GM10266 (cell line): ENCODE measurements at regions not wholly inside any gene's neighbourhood (a gene's known extent, or its start where the extent isn't known, plus 50 kb on each side); places are given as distances from the start of the nearest gene placed in this dataset.

Experiments used
- DNase-seq: peaks from one replicate; pipeline ENCODE4 v3.0.0; 2012; ENCODE audit errors: extremely low spot score
- TF ChIP-seq, protein P1 (sequence below): IDR thresholded peaks from 2 replicates; pipeline ENCODE4 v1.5.1; 2012; ENCODE audit warnings: mild to moderate bottlenecking, low read depth; ENCODE audit not compliant: control insufficient read depth, insufficient read depth; ENCODE audit errors: missing control alignments

DNA sequence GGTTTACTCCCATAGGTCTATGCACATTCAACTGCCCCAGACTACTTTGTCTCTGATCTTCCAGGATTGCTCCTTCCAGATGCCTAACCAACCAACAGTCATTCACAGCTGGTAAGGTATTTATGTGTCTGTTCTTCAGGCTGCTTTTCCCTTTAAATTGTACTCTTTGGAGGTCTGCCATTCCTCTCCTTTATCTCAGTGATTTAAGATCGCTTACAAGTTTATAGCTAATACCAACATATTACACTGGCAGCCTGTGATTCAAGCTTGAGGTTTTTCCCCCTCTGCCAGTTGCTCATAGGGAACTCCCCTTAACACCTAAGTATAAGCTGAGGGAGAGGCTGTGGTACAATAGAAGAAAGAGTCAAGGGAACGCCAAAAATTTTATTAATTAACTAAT is 711.7 kb upstream of the EDIL3 start:
- TF ChIP-seq, protein P1, sequence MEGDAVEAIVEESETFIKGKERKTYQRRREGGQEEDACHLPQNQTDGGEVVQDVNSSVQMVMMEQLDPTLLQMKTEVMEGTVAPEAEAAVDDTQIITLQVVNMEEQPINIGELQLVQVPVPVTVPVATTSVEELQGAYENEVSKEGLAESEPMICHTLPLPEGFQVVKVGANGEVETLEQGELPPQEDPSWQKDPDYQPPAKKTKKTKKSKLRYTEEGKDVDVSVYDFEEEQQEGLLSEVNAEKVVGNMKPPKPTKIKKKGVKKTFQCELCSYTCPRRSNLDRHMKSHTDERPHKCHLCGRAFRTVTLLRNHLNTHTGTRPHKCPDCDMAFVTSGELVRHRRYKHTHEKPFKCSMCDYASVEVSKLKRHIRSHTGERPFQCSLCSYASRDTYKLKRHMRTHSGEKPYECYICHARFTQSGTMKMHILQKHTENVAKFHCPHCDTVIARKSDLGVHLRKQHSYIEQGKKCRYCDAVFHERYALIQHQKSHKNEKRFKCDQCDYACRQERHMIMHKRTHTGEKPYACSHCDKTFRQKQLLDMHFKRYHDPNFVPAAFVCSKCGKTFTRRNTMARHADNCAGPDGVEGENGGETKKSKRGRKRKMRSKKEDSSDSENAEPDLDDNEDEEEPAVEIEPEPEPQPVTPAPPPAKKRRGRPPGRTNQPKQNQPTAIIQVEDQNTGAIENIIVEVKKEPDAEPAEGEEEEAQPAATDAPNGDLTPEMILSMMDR = no peak

DNA sequence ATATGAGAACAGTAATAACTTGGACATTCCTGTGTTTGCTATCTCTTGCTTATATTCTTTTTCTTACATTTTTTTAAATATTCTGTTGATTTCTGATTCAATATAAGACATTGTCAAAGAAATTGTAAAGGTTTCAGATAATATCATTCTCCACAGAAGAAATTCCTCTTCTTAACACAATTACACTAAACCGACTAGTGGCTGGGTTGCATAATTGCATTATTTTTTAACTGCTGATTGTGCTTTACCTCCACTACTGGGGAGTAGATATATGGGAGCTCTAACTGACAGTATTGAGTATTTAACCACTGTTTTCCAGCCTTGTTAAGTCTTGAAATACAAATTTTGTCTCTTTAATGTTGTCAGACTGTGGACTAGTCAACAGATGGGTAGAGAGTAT is 723.8 kb upstream of the EDIL3 start:
- no peak for DNase-seq
- TF ChIP-seq, protein P1 = no peak

More for the DNA sequence above, 711.7 kb upstream of the EDIL3 start:
- DNase-seq = no peak

DNA sequence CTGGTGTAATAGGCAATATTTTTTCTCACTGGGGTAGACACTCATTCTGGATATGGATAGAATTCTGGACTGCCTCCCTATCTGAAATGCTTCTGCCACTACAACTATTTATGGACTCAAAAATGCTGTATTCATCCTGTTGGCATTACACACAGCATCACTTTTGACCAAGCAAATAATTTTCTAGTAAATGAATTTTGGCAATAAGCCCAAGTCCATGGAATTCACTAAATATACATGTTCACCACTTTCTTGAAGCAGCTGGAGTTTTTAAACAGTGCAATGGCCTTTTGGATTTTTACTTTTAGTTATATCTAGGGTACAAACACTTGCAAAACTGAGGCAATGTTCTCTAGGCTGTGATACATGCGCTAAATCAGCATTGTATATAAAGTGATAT is 724.9 kb upstream of the EDIL3 start:
- DNase-seq = no peak
- TF ChIP-seq, protein P1 = no peak

DNA sequence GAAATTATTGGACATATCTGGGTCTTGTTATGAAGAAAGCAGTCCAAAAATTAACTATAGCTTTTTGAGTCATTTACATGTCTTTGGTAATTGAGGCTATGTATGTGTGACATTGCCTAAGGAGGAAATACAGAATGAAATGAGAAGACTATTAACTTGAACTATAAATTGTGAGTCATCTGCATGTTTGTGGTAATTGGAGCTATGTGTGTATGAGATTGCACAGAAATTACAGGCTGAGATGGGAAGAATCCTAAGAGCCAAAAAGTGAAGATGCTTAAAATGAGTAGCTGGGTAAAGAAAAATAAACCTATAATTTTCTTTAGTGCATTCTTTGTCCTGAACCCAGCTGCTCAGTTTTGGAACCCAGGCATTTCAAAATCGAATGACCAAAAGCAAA is 747.6 kb upstream of the EDIL3 start:
- TF ChIP-seq, protein P1 = no peak
- DNase-seq = no peak

DNA sequence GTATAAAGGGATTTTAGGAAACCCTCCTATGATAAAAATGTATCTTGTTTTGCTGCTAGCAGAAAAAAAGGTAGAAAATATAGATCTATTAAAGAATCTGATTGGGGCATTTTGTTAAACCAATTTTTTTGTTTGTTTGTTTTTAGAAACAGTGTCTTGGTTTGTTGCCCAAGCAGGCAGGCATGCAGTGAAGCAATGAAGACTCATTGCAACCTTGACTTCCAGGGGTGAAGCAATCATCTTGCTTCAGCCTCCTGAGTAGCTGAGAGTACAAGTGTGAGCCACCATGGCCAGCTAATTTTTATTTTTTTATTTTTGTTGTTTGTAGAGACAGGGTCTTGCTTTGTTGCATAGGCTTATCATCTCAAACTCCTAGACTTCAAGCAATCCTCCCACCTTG is 755.8 kb upstream of the EDIL3 start:
- TF ChIP-seq, protein P1 = no peak
- DNase-seq = no peak

DNA sequence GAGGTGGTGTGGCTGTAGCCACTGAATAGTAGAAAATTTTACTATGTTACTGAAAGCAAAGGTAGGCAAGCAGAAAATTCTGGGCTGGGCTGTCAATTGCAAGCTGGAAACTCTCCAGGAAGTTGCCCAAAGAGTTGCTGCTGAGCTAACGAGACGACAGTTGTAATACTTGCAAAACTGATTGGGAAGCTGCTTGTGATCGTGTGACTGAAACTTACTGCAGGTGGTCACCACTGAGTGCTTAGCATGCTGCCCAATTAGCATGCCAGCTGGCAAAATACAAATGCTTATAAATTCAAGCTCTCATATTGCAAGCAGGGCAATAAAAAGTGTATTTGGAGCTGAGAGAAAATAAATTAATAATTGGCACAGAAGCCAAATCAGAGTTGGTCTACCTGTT is 758.5 kb upstream of the EDIL3 start:
- TF ChIP-seq, protein P1 = no peak
- no peak for DNase-seq

DNA sequence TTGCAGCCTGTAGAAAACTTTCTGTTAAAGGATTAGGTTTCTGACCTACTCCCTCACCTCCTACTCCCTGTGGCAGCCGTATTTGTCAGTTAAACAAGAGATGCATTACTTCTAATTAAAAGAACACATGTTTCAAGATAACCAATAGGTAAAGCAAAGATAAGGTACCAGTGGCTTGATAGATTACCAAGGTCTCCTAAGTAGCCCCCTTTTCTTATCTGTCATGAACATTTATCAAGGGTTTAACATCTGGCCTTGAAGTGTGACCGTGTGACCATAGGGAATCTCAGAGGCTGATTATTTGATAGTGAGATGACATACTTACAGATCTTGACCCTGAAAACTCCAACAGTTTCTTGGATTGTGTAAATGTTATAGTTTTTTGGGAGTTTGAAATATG is 764.0 kb upstream of the EDIL3 start:
- TF ChIP-seq, protein P1 = no peak
- no peak for DNase-seq
